WI38 (cell line): ENCODE measurements at regions not wholly inside any gene's neighbourhood (a gene's known extent, or its start where the extent isn't known, plus 50 kb on each side); places are given as distances from the start of the nearest gene placed in this dataset.

ENCODE experiments used
- H3K4me3 ChIP-seq: 2 replicates; pipeline ENCODE4 v1.5.1; 2011; ENCODE audit warnings: low read depth, mild to moderate bottlenecking, control low read depth, low read length
- TF ChIP-seq, protein P1 (sequence below): IDR thresholded peaks from 2 replicates; pipeline ENCODE4 v1.5.1; 2012; ENCODE audit warnings: low read depth, mild to moderate bottlenecking, control low read depth, low read length

- H3K4me3 ChIP-seq, result no peak overlapping the region
- TF ChIP-seq, protein P1, sequence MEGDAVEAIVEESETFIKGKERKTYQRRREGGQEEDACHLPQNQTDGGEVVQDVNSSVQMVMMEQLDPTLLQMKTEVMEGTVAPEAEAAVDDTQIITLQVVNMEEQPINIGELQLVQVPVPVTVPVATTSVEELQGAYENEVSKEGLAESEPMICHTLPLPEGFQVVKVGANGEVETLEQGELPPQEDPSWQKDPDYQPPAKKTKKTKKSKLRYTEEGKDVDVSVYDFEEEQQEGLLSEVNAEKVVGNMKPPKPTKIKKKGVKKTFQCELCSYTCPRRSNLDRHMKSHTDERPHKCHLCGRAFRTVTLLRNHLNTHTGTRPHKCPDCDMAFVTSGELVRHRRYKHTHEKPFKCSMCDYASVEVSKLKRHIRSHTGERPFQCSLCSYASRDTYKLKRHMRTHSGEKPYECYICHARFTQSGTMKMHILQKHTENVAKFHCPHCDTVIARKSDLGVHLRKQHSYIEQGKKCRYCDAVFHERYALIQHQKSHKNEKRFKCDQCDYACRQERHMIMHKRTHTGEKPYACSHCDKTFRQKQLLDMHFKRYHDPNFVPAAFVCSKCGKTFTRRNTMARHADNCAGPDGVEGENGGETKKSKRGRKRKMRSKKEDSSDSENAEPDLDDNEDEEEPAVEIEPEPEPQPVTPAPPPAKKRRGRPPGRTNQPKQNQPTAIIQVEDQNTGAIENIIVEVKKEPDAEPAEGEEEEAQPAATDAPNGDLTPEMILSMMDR, result no peak
These were observed 141.4 kb downstream of the TMEM168 start for GRCh38 chr7:112648781-112649180.

DNA sequence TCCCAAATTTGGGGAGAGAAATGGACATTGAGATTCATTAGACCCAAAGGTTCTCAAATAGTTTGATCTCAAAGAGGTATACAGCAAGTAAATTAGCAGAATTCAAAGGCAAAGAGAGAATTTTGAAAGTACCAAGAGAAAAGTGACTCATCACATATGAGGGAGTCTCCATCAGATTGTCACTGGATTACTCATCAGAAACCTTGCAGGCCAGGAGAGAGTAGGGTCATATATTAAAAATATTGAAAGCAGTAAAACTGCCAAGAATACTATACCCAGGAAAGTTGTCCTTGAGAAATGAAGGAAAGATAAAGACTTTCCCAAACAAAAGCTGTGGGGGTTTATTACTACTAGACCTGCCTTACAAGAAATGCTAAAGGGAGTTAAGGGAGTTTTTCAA is 140.6 kb downstream of the TMEM168 start:
- TF ChIP-seq, protein P1, result no peak
- no peak overlapping the region for H3K4me3 ChIP-seq

DNA sequence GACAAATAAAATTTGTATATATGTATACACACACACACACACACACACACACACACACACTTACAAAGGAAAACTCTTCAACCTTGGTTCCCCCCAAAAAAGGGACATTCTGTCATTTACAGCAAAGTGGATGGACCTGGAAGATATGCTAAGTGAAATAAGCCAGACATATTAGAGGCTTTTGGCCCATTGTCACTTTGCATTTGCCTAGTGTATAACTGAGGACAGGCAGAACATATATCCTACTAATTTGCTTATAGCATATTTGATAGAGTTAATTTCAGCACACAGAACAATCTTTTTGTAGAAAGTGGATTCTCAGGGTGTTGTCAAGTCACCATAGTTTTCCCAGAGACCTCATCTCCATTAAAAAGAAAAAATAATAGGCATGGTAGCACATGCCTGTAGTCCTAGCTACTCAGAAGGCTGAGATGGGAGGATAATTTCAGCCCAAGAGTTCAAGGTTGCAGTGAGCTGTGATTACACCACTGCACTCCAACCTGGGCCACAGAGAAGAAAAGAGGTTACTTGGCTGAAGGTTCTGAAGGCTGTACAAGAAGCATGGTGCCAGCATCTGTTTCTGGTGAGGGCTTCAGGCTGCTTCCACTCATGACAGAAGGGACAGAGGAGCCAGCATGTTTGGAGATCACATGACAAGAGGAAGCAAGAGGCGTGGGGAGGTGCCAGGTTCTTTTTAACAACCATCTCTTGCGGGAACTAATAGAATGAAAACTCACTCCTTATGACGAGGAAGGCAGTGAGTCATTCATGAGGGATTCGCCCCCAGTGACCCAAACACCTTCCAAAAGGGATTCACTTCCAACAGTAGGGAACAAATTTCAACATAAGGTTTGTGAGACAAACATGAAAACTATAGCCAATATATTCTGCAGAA is 135.6 kb downstream of the TMEM168 start:
- H3K4me3 ChIP-seq, result no peak overlapping the region
- TF ChIP-seq, protein P1, result no peak

DNA sequence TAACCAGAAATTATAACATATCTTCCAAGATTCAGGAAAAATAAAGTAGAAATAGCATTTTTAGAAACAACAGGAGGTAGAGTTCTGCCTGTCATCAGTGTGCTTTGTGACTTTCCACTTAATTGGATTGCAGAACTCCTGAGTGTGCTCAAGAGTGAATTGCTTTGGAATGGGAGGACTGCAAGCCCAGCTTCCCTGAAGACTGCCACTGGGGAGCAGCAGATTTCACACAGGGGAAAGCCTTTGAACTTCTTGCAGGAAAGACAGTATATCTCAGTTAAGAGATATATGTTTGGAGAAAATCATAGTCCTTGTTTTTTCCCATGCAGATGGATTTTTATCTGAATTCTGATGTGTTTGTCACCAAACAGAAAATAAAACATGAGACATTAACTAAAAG is 124.5 kb downstream of the TMEM168 start:
- TF ChIP-seq, protein P1, result 0 out of 2 replicates have a peak, but pooled peaks have one; percentile 13
- H3K4me3 ChIP-seq, result no peak overlapping the region

DNA sequence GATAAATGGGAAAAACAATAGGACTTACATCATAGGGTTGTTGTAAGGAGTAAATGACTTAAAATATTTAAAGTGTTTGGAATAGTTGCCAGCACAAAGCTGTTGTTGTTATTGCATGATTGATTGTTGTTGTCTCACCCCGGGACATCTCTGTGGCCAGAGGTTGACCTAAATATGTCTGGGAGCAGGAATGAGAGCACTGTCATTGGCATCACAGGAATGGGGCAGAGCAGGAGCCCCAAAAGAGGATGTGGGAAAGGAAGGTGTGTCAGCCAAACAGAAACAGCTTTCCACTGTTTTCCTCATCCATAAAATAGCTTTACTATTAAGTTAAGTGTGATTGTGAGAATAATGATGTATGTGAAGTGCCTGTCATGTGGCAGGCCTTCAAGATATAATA is 121.6 kb downstream of the TMEM168 start:
- H3K4me3 ChIP-seq, result no peak overlapping the region
- TF ChIP-seq, protein P1, result no peak

- TF ChIP-seq, protein P1, result no peak
- H3K4me3 ChIP-seq, result no peak overlapping the region
These were observed 120.9 kb downstream of the TMEM168 start for GRCh38 chr7:112669306-112669705.

GRCh38 chr7:112670193-112670592 is 120.0 kb downstream of the TMEM168 start:
- H3K4me3 ChIP-seq, result no peak overlapping the region
- TF ChIP-seq, protein P1, result no peak
